Left colon (tissue), 2 donors: ENCODE measurements at regions not wholly inside any gene's neighbourhood (a gene's known extent, or its start where the extent isn't known, plus 50 kb on each side); places are given as distances from the start of the nearest gene placed in this dataset.

ENCODE experiments used
- ATAC-seq: fragments of 200-7000 bp; cut with Tn5 transposase; one replicate; pipeline ENCODE4 v1.9.1; 2020; ENCODE audit warnings: mild to moderate bottlenecking, moderate library complexity
- DNase-seq, 2 donors: peaks; one replicate each; pipeline ENCODE4 v3.0.0-alpha.2; 2020
- intact Hi-C, 2 donors: fragments of 100-400 bp; cut with DNase I in 1 of 2; cut with micrococcal nuclease in 1 of 2; formaldehyde crosslinking; loops; one replicate each; pipeline versions ENCODE4 v1.11.2 to v1.14.0; 2022; cut with DNase I, micrococcal nuclease
- donor health status: DM: no; HTN: no; CAD: no.
- donor health status: DM: yes; HTN: yes; CAD: no.

DNA sequence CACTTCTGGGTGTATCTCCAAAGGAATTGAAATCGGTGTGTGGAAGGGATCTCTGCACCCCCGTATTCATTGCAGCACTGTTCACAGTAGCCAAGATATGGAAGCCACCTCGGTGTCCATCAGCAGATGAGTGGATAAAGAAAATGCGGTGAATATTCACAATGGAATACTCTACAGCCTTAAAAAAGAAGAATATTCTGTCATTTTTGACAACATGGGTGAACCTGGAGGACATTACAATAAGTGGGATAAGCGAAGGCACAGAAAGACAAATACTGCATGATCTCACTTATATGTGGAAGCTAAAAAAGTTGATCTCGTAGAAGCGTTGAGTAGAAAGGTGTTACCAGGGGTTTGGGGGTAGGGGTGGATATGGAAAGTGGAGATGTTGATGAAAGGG, 111.9 kb downstream of the BEGAIN start:
- intact Hi-C loops: no loop called here
- ATAC-seq: no peak
- DNase-seq: no peak

DNA sequence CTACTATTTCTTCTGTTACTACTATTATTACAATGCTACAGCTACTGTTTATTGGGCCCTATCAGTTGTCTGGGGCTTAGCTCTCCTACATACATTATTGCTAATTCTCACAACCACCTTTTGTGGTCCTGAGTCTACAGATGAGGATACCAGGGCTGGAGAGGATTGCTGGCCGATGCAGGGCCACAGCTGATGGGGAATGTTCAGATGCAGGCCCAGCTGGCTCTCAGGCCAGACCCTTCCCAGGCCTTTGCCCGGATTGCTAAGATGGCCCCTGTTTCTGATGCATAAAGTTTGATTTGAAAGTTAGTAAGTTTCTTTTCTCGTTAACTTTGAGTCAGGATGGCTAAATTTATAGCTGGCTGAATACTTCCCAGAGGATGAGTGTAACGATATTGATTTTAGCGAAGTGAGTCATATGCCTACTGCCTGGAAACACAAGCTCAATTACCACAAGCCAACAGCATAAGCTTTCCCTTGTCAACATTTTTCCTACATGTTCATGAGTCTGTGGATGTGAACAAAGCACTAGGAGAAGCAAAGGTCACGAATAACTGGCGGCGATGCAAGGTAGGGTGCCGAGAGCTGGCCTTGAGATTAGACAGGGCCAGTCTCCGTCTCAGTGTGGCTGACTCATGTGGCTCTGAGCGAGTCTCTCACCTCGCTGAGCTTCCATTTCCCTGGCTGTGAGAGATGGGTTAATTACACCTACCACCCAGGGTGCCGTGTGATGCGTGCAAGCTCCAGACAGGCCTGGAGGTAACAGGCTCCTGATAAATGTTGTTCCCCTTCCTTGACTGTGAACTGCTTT, 111.0 kb downstream of the BEGAIN start:
- ATAC-seq (peak; percentile 91), DNase-seq (peak; percentile 20 to 41)
- intact Hi-C loops: no loop called here

DNA sequence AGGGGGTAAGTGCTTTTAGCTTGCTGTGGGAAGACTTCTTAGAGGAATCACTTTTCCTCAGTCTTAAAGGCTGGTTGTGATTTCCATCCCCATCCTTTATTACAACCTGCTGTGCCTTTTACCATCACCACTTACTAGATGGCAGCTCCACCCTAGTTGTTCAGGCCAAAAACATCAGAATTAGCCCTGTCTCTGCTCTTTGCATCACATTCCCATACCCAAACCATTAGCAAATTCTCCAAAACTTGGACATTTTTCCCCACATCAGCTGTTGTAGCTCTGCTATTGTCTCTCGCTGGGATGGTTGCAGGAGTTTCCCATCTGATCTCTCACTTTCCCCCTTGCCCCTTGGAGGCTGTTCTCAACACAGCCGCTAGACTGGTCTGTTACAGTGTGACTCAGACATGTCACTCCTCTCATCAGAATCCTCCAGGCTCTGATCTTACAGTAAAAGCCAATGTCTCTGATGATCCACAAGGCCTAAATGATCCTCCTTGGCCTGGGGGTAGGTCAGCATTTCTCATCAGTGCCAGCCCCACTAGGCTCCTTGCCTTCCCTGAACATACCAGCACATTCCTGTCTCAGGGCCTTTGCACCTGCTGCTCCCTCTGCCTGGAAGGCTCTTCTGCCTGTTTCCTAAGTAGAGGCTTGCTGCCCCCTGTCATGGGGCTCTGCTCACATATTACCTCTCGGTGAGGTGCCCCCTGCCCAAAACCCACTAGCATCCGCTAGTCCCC, 102.5 kb downstream of the BEGAIN start:
- intact Hi-C loops: no loop called here
- DNase-seq (no peak), ATAC-seq (no peak)

DNA sequence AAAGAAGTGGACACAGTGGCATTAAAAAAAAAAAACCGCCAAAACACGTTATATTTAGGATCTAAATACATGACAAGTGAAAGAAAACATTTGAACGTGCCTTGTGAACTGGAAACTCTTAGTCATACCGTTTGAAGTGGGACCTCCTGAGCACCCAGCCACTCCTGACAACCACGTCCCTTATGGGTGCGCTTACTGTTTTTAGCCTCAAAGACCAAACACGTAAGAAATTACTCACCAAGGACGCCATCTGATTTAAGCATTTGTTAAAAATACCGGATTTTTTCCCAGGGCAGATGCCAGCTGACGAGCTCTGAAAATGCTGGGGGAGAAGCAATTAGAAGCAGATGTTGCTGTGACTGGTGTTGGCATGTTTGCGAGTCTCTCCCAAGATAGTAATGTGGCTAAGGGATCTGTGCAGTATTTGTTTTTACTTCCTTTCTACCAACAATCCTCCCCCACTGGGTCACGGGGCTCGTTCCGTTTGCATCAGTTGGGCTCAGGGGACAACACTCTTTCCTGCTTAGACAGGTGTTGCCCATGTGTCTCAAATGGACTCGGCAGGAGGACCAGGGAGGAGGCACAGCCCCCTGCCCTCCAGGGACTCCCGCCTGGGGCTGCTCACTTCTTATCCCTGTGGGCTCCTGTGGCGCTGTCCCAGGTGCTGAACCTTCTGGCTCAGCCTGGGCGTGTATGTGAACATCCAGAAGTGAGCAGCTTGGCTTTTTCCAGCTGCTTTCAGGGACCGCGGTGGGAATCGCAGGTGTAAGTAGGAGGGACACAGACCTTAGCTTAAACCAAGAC, 101.0 kb downstream of the BEGAIN start:
- intact Hi-C loops: no loop called here
- peak; percentile 62 for ATAC-seq
- peak in 1 of 2 donors; percentile 79 for DNase-seq
